22Rv1 (cell line): ENCODE measurements at regions not wholly inside any gene's neighbourhood (a gene's known extent, or its start where the extent isn't known, plus 50 kb on each side); places are given as distances from the start of the nearest gene placed in this dataset.

Experiments
- ZFX ChIP-seq: fragments of 450-650 bp; IDR thresholded peaks from 2 replicates; pipeline ENCODE4 v1.6.1; 2017; ENCODE audit warnings: antibody characterized with exemption, borderline replicate concordance
- TF ChIP-seq, protein P1 (sequence below): fragments of 450-650 bp; IDR thresholded peaks from 2 replicates; pipeline ENCODE4 v1.5.1; 2017; ENCODE audit warnings: mild to moderate bottlenecking

DNA sequence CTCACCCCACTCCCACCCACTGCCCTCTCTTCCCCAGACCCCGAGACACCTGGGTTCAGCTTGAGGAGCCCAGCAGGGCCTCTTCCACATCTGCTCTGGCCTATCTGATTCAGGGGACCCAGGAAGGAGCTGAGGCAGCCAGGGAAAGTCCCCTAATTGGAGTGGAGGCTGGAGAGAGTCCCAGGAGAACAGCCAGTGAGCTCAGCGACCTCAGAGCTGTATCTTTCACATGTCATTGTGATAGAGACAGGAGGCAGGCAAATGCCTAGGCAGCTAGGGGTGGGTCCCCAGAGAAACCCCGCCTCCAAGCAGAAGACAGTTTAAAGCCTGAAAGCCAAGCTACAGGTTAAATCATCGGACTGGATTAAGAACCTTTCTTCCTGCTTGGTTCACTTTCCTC lies 122.7 kb downstream of the MATN1 start:
- TF ChIP-seq, protein P1, sequence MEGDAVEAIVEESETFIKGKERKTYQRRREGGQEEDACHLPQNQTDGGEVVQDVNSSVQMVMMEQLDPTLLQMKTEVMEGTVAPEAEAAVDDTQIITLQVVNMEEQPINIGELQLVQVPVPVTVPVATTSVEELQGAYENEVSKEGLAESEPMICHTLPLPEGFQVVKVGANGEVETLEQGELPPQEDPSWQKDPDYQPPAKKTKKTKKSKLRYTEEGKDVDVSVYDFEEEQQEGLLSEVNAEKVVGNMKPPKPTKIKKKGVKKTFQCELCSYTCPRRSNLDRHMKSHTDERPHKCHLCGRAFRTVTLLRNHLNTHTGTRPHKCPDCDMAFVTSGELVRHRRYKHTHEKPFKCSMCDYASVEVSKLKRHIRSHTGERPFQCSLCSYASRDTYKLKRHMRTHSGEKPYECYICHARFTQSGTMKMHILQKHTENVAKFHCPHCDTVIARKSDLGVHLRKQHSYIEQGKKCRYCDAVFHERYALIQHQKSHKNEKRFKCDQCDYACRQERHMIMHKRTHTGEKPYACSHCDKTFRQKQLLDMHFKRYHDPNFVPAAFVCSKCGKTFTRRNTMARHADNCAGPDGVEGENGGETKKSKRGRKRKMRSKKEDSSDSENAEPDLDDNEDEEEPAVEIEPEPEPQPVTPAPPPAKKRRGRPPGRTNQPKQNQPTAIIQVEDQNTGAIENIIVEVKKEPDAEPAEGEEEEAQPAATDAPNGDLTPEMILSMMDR, result no peak
- TF ChIP-seq ZFX, result no peak
